ENCODE measurements at regions not wholly inside any gene's neighbourhood (a gene's known extent, or its start where the extent isn't known, plus 50 kb on each side); places are given as distances from the start of the nearest gene placed in this dataset.
"Not testable (repeated sequence)": the region's sequence is repeated elsewhere in the genome, so short reads cannot be mapped to it uniquely, and the experiment has no call there.

GRCh38 chr9:67468326-67468725 lies 390.4 kb upstream of the ANKRD20A1 start:
- not testable (repeated sequence) for H3K4me1 ChIP-seq; DNase-seq (ENCODE audit: low spot score); H3K36me3 ChIP-seq; H3K27ac ChIP-seq; H3K4me3 ChIP-seq; H3K27me3 ChIP-seq; H3K9me3 ChIP-seq

DNA sequence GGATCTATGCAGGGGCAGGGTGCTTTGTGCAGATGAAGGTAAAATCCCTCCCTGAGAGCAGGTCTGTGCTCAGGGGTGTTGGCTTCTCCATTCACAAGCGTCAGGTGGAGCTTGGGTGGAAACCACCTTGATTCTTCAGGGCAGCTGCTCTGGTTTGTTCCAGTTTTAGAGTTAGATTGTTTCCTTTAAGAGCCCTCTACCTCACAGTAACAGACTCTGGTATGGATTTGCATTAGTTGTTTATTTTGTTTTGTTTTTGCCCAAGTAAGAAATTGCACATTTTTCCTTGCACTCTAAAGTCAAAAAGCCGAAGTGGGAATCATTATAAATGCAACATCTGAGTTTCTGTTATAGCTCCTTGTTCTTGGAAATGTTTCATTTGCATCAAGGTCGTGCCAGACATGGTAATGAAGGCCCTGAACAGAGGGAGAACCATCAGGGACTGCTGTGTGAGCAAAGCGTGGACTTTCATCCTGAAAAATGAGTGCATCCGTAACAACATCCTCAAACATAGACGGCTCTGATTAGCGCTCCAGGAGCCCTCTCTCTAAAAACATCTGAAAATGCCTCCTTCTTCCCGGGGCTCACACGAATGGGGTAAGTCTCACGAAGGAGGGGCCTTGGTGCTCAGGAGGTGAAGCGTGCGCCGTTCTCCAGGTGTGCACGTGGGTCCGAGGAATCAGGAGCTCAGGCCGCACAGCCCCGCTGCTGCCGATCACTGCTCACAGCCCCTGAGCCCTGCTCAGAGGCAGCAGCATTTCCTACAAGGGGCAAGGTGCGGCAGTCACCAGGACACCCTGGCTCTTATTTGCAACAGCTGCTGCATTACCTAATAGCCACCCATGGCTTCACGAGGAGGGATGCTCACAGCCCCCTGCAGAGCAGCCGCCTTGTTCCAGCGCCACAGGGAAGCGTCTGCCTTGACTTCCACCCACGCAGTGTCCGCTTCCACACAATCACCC lies 396.7 kb upstream of the ANKRD20A1 start:
- H3K36me3 ChIP-seq; H3K9me3 ChIP-seq; H3K4me1 ChIP-seq; H3K27me3 ChIP-seq; H3K27ac ChIP-seq; DNase-seq (ENCODE audit: low spot score); H3K4me3 ChIP-seq: not testable (repeated sequence)

DNA sequence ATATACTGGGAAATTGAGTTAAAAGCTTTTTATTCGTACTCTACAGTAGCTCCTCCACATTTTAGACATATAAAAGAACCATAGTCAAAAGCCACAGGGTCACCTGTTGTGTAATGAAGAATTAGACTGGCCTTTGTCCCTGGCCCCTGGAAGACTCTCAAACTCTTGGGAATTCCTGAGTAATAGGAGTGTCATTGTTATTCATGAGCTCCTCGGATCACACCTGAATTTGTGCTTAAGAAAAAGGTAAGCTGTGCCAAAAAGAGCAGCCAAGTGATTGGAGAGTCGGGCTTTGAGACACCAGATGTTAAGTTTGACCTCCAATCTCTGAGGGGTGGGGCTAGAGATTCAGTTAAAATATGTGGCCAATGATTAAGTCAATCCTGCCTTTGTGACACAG lies 405.8 kb upstream of the ANKRD20A1 start:
- H3K9me3 ChIP-seq; H3K4me1 ChIP-seq; H3K4me3 ChIP-seq; H3K36me3 ChIP-seq; H3K27ac ChIP-seq; H3K27me3 ChIP-seq; DNase-seq (ENCODE audit: low spot score): not testable (repeated sequence)

GRCh38 chr9:67442313-67442712 lies 416.4 kb upstream of the ANKRD20A1 start:
- not testable (repeated sequence) for H3K27ac ChIP-seq; H3K4me3 ChIP-seq; H3K36me3 ChIP-seq; H3K27me3 ChIP-seq; H3K9me3 ChIP-seq; DNase-seq (ENCODE audit: low spot score); H3K4me1 ChIP-seq

DNA sequence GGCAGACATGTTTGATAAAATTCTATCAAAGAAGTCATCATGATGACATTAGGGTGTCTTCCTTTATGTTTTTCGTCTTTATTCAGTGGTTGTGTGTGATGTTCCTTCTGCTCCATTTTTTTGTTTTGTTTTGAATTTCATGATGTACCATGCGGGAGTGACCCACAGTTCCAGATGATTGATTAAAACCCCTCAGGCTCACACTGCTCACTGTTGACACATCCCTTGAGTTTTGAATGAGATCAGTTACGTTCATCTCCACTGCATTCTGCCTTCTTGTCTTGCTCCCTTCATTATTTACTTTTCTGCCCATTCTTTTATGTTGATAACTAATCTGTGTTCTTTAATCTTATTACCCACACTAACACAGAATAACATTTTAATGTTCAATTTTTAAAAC lies 421.7 kb upstream of the ANKRD20A1 start:
- H3K36me3 ChIP-seq: not testable (repeated sequence)

DNA sequence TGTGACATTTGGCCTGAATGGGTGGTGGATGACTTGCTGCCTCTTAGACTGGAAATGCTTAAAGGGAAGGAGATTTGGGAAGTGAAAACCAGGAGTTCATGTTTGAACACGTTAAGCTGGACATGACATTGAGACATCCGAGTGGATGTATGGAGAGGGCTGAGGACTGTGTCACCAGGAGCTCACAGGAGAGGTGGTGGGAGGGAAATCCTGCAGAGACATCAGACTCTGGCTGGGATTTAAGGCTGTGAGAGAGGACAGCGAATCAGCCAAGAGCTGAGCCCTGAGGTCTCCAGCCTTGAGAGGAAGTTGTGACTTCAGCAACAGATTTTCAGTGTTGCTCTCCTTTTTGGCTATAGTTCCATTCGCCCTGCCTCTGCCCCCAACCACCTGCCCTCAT lies 432.5 kb upstream of the SPATA31A3 start:
- DNase-seq (ENCODE audit: low spot score); H3K4me1 ChIP-seq; H3K27ac ChIP-seq; H3K36me3 ChIP-seq; H3K4me3 ChIP-seq; H3K9me3 ChIP-seq; H3K27me3 ChIP-seq: not testable (repeated sequence)

More for the DNA sequence above, 421.7 kb upstream of the ANKRD20A1 start:
- H3K4me1 ChIP-seq; H3K27me3 ChIP-seq; DNase-seq (ENCODE audit: low spot score); H3K4me3 ChIP-seq; H3K9me3 ChIP-seq; H3K27ac ChIP-seq: not testable (repeated sequence)

DNA sequence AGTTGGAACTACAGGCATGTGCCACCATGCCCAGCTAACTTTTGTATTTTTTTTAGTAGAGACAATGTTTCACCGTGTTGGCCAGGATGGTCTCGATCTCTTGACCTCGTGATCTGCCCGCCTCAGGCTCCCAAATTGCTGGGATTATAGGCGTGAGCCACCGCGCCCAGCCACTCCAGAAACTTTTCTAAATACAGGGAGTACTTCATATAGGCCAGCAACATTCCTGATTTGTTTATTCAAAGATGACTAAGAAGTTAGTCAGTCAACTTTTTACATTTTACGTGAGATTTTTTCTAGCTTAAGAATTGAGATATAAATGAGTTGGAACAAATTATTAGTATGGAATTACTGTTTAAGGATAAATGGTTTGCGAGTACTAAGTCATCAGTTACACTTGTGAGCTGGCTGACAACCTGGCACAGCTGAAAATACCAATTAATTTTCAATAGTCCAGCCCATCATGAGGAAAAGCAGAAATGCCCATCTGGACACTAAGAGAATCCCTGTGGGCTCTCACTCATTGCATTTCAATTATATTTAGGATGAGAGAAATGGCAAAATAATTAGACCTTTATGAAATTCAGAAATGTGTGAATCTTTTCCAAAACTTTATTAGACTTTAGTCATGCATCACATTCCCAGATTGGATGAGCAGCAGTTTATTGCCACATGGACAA lies 430.8 kb upstream of the SPATA31A3 start:
- not testable (repeated sequence) for H3K9me3 ChIP-seq; H3K27ac ChIP-seq; H3K27me3 ChIP-seq; H3K36me3 ChIP-seq; DNase-seq (ENCODE audit: low spot score); H3K4me3 ChIP-seq; H3K4me1 ChIP-seq

DNA sequence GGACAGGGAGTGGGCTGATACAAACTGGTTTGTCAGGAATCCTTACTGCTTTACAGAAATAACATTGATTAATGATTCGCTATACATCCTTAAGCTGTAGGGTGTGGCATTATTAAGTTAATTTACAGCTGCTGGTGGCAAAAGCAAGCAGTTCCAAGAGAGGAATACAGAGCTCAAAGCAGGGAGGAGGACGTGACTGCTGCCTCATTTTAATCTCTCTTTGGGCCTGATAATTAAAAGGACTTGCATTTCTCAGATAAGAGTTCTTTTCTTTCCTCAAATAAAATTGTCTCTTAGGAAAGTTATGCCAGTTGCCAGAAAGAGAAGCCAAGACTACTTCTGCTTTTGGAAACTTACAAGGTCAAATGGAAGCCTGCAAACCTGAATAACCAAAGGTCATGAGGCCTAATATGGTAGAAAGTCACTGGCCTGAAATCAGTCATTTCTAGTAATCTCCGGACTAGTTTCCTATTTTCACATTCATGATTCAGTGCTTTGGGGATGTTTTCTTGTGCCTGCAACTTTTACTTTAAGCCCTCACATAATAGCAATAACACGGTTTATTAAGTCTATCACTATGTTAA lies 426.2 kb upstream of the SPATA31A3 start:
- not testable (repeated sequence) for DNase-seq (ENCODE audit: low spot score); H3K4me1 ChIP-seq; H3K27me3 ChIP-seq; H3K9me3 ChIP-seq; H3K27ac ChIP-seq; H3K36me3 ChIP-seq; H3K4me3 ChIP-seq

DNA sequence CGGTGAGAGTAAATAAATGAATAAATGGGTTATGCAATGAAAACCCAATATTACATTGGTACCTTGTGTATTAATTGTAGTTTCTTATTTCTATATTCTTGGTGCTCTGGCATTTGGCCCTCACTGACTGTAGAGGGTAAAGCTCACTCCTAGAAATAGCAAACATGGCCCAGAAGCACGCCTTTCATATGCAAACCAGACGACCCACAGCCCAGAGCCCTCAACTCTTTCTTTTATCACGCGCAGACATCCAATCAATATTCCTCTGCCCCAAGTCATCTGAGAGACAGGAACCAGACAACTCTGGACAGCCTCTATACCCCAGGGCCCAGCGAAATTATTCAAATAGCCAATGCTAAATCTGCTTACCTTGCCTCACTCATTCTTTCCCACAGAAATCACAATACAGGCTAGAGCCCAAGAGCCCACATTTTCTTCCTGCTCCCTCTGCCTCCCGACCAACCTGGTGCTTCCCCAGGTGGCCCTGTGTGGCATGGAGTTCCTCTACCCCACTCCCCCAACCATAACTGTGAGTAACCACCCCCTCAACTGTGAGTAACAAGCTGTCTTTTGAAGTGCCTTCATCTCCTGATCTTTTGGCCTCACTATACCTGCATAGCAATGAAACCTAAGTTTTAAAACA lies 425.1 kb upstream of the SPATA31A3 start:
- H3K4me3 ChIP-seq; H3K27ac ChIP-seq; DNase-seq (ENCODE audit: low spot score); H3K36me3 ChIP-seq; H3K4me1 ChIP-seq; H3K9me3 ChIP-seq; H3K27me3 ChIP-seq: not testable (repeated sequence)

- H3K9me3 ChIP-seq; H3K4me1 ChIP-seq; H3K36me3 ChIP-seq; DNase-seq (ENCODE audit: low spot score); H3K27me3 ChIP-seq; H3K4me3 ChIP-seq; H3K27ac ChIP-seq: not testable (repeated sequence)
These were observed 424.3 kb upstream of the SPATA31A3 start for GRCh38 chr9:67416639-67417038.

- not testable (repeated sequence) for H3K4me1 ChIP-seq; H3K9me3 ChIP-seq; H3K36me3 ChIP-seq; H3K27me3 ChIP-seq; DNase-seq (ENCODE audit: low spot score); H3K27ac ChIP-seq; H3K4me3 ChIP-seq
These were observed 418.4 kb upstream of the SPATA31A3 start for GRCh38 chr9:67410606-67411220.

DNA sequence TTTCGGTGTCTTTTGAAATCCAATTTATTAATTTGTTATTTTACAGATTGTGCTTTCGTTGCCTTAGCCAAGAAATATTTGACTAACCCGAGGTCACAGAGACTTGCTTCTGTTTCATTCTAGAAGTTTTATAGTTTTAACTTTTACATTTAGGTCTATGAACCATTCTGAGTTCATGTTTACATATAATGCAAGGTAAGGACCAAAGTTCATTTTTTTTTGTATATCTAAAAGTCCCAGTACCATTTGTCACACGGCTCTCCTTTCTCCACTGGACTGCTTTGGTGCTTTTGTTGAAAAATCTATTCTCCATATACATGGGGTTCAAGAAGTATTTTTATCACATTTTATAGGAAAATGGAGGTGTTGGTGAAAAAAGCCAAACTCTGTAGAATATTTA lies 411.4 kb upstream of the SPATA31A3 start:
- not testable (repeated sequence) for H3K27ac ChIP-seq; H3K4me1 ChIP-seq; H3K27me3 ChIP-seq; H3K9me3 ChIP-seq; H3K4me3 ChIP-seq; H3K36me3 ChIP-seq; DNase-seq (ENCODE audit: low spot score)

- H3K4me1 ChIP-seq; H3K4me3 ChIP-seq; H3K27ac ChIP-seq; H3K27me3 ChIP-seq; H3K9me3 ChIP-seq; H3K36me3 ChIP-seq; DNase-seq (ENCODE audit: low spot score): not testable (repeated sequence)
These were observed 405.4 kb upstream of the SPATA31A3 start for GRCh38 chr9:67397731-67398130.

GRCh38 chr9:67394782-67395181 lies 402.4 kb upstream of the SPATA31A3 start:
- H3K36me3 ChIP-seq; H3K9me3 ChIP-seq; DNase-seq (ENCODE audit: low spot score); H3K27ac ChIP-seq; H3K4me1 ChIP-seq; H3K27me3 ChIP-seq; H3K4me3 ChIP-seq: not testable (repeated sequence)
